BJ (cell line): ENCODE measurements at regions not wholly inside any gene's neighbourhood (a gene's known extent, or its start where the extent isn't known, plus 50 kb on each side); places are given as distances from the start of the nearest gene placed in this dataset.

Experiments used
- CTCF ChIA-PET: fragments of 350-600 bp; formaldehyde crosslinking; extraction: SDS; loops from one replicate; lab custom pipeline; 2021; ENCODE audit warnings: antibody characterized with exemption, inconsistent platforms; lab: Yijun Ruan, JAX
- POLR2A ChIA-PET: fragments of 300-600 bp; sonication (Branson Sonifier 250); formaldehyde crosslinking; extraction: SDS; loops from one replicate; lab custom pipeline; 2021; ENCODE audit warnings: antibody characterized with exemption; lab: Charles Lee
- DNase-seq: peaks from one replicate; pipeline ENCODE4 v3.0.0-alpha.2; 2011; ENCODE audit warnings: low read depth
- H3K27me3 ChIP-seq: 2 replicates; pipeline ENCODE4 v1.6.0; 2011; ENCODE audit warnings: low read length; ENCODE audit not compliant: control insufficient read depth, insufficient read depth
- H3K36me3 ChIP-seq: 2 replicates; pipeline ENCODE4 v1.5.1; 2011; ENCODE audit warnings: low read length; ENCODE audit not compliant: control insufficient read depth, insufficient read depth
- H3K4me3 ChIP-seq: 2 replicates; pipeline ENCODE4 v1.5.1; 2011; ENCODE audit warnings: low read depth, mild to moderate bottlenecking, control low read depth, low read length
- CTCF ChIP-seq: IDR thresholded peaks from 2 replicates; pipeline ENCODE4 v1.5.1; 2011; ENCODE audit warnings: low read depth, mild to moderate bottlenecking, control low read depth, inconsistent platforms, low read length, moderate library complexity; ENCODE audit not compliant: insufficient read depth

DNA sequence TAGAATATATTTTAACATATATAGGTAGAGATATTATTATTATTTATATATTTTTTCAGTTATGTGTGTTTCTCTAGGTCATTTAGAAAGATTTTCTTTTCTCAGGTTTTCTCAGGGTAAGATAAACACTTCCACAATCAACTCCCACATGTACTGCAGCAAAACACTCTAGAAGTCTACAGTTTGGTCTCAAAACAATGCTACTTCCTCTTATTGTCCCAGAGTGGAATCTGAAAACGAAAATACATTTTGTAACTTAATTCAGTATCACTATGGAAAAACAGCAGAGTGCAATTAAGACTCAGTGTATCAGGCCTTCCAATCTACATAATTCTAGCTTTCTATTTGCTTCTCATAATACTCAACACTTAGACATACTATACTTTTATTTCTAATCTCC lies 190.1 kb upstream of the SLC35G4 start:
- ChIA-PET POLR2A (no interaction called here), CTCF (no interaction called here)
- no peak for TF ChIP-seq CTCF
- no peak overlapping the region for H3K4me3 ChIP-seq
- H3K27me3 ChIP-seq: no peaks in the 10 kb centered on the region
- no peak for DNase-seq
- no peaks in the 10 kb centered on the region for H3K36me3 ChIP-seq

DNA sequence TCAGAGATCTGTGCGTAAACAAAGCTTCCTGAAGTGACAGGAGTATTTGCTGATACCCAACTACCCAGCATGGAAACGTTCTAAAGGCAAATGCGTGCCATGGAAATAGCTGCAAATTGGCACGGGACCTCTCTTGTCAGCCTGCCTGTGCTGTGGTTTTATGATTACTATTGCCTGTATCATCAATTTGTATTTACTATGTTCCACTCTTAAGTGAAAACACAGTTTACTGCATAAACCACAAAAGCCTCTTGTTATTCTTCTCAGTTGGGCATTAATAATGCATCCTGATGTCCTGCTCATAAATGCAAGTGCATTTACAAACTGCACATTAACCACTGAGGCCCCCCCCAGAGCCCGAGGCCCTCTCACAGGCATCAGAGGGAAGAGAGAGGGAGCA lies 196.6 kb upstream of the SLC35G4 start:
- Histone ChIP-seq H3K4me3 (no peak overlapping the region), H3K36me3 (no peaks in the 10 kb centered on the region), H3K27me3 (no peaks in the 10 kb centered on the region)
- CTCF ChIA-PET: interaction anchor here (0.6 to 0.7 kb wide), 3 partner anchors 33 to 841 kb away, joined by 3 to 4 read pairs (median 4); no protein-coding TSS in a partner anchor
- POLR2A ChIA-PET: no interaction called here
- TF ChIP-seq CTCF: no peak
- no peak for DNase-seq

GRCh38 chr18:11411048-11411447 lies 198.3 kb upstream of the SLC35G4 start:
- DNase-seq: peak; percentile 19
- POLR2A ChIA-PET: no interaction called here
- no peak overlapping the region for H3K4me3 ChIP-seq
- no peaks in the 10 kb centered on the region for H3K36me3 ChIP-seq
- CTCF ChIA-PET: interaction anchor here (0.9 to 1.1 kb wide), 2 partner anchors 44 to 92 kb away, joined by 3 read pairs; no protein-coding TSS in a partner anchor
- TF ChIP-seq CTCF: no peak
- no peaks in the 10 kb centered on the region for H3K27me3 ChIP-seq

GRCh38 chr18:11408555-11409065 lies 200.8 kb upstream of the SLC35G4 start:
- CTCF ChIA-PET: no interaction called here
- no peak for TF ChIP-seq CTCF

GRCh38 chr18:11407940-11408339 lies 201.5 kb upstream of the SLC35G4 start:
- no peak for DNase-seq
- H3K4me3 ChIP-seq: no peak overlapping the region
- TF ChIP-seq CTCF: no peak
- ChIA-PET CTCF (interaction anchor here (0.9 to 1.7 kb wide), 2 partner anchors 97 to 180 kb away, joined by 3 to 6 read pairs; no protein-coding TSS in a partner anchor), POLR2A (no interaction called here)
- no peaks in the 10 kb centered on the region for H3K27me3 ChIP-seq
- H3K36me3 ChIP-seq: no peaks in the 10 kb centered on the region

More at GRCh38 chr18:11408555-11409065, 200.8 kb upstream of the SLC35G4 start:
- no peaks in the 10 kb centered on the region for H3K36me3 ChIP-seq
- DNase-seq: no peak
- H3K27me3 ChIP-seq: no peaks in the 10 kb centered on the region
- POLR2A ChIA-PET: no interaction called here
- H3K4me3 ChIP-seq: no peak overlapping the region
